Type B pancreatic cell (in vitro differentiated cells): ENCODE measurements at regions not wholly inside any gene's neighbourhood (a gene's known extent, or its start where the extent isn't known, plus 50 kb on each side); places are given as distances from the start of the nearest gene placed in this dataset.

Experiments used
- DNase-seq: peaks from one replicate; pipeline ENCODE4 v3.0.0; 2021; ENCODE audit warnings: mixed read lengths; ENCODE audit not compliant: unreplicated experiment; ENCODE audit errors: extremely low spot score
- H3K27ac Mint-ChIP-seq: 2 replicates; pipeline ENCODE4 v1.8.0; 2021; ENCODE audit warnings: mild to moderate bottlenecking, mixed read lengths
- H3K27me3 Mint-ChIP-seq: 2 replicates; pipeline ENCODE4 v1.8.0; 2021; ENCODE audit warnings: mixed read lengths
- H3K36me3 Mint-ChIP-seq: 2 replicates; pipeline ENCODE4 v1.8.0; 2021; ENCODE audit warnings: mixed read lengths
- H3K4me1 Mint-ChIP-seq: one replicate; pipeline ENCODE4 v1.8.0; 2021; ENCODE audit warnings: mixed read lengths; ENCODE audit not compliant: unreplicated experiment
- H3K4me3 Mint-ChIP-seq: 2 replicates; pipeline ENCODE4 v1.8.0; 2021; ENCODE audit warnings: mild to moderate bottlenecking, mixed read lengths
- H3K9me3 Mint-ChIP-seq: 2 replicates; pipeline ENCODE4 v1.8.0; 2021; ENCODE audit warnings: mixed read lengths
- TF ChIP-seq, protein P1 (sequence below): fragments of 200-600 bp; sonication (generic); conservative IDR thresholded peaks from 2 replicates; pipeline ENCODE4 v1.5.0; 2021; ENCODE audit warnings: antibody characterized with exemption, mild to moderate bottlenecking

DNA sequence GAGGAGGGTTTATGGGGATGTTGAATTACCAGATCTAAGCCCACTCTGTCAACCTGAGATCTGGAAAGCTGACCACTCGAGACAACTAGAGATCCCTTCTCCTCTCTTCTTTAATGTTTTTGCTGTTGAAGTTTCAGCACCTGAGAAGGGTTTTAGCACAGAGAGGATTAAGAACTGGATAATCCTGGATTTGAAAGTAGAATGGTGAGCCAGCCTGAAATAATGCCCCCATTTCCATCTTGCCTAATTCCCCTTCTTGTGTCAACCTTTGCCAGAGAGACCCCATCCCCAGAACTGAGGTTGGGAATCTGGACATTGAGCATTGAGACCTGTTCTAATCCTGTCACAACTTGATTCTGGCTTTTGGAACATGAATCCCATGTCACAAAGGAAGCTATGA lies 87.8 kb upstream of the RFLNA start:
- Mint-ChIP-seq H3K4me3 (no peak overlapping the region), H3K9me3 (peaks cover 7% of the 10 kb centered on the region)

DNA sequence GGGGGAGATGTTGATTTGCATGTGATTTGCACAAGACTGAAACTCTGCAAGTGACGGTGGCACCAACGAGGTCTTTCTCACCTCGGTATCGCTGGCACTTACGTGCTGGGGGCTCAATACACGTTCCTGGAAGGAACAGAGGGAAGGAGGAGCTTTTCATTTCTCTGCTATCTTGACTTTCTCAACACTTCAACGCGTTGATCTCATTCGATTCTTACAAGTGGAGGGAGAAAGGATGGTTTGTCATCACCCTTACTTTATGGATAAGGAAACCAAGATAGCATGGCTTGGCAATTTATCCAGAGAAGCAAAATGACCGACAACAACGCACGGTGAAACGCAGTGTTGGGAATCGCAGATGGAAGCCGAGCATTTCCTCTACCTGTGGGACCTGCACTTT lies 87.3 kb upstream of the RFLNA start:
- Mint-ChIP-seq H3K4me3 (no peak overlapping the region), H3K36me3 (peaks cover 3% of the 10 kb centered on the region), H3K27me3 (peaks cover 12% of the 10 kb centered on the region), H3K27ac (no peak overlapping the region), H3K4me1 (peaks cover 22% of the 10 kb centered on the region), H3K9me3 (peaks cover 7% of the 10 kb centered on the region)
- TF ChIP-seq, protein P1, sequence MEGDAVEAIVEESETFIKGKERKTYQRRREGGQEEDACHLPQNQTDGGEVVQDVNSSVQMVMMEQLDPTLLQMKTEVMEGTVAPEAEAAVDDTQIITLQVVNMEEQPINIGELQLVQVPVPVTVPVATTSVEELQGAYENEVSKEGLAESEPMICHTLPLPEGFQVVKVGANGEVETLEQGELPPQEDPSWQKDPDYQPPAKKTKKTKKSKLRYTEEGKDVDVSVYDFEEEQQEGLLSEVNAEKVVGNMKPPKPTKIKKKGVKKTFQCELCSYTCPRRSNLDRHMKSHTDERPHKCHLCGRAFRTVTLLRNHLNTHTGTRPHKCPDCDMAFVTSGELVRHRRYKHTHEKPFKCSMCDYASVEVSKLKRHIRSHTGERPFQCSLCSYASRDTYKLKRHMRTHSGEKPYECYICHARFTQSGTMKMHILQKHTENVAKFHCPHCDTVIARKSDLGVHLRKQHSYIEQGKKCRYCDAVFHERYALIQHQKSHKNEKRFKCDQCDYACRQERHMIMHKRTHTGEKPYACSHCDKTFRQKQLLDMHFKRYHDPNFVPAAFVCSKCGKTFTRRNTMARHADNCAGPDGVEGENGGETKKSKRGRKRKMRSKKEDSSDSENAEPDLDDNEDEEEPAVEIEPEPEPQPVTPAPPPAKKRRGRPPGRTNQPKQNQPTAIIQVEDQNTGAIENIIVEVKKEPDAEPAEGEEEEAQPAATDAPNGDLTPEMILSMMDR, result no peak
- no peak for DNase-seq

More for the DNA sequence above, 87.8 kb upstream of the RFLNA start:
- Mint-ChIP-seq H3K27ac (no peak overlapping the region), H3K36me3 (peaks cover 3% of the 10 kb centered on the region), H3K4me1 (peaks cover 22% of the 10 kb centered on the region), H3K27me3 (peaks cover 12% of the 10 kb centered on the region)
- TF ChIP-seq, protein P1, result no peak
- DNase-seq, result no peak

DNA sequence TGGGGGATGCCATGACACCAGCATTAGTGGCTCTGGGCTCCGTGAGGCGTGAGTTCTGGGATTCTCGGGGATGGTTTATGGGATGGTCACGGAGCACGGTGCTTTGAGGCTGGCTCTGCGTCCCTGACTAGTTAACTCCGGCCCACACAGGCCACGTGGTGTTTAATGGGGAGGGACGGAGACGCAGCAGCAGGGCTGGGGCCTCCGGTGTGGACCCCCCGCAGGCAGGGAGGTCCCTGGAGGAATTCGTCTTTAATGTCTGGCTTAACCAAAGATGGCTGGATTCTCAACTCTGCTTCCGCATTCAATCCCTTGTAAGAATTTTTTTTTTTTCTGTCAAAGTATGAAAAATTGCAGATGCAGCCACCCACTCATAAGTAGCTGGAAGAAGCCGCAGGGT lies 86.4 kb upstream of the RFLNA start:
- H3K4me3 Mint-ChIP-seq, result no peak overlapping the region
- TF ChIP-seq, protein P1, result no peak
- H3K9me3 Mint-ChIP-seq, result peaks cover 7% of the 10 kb centered on the region
- H3K4me1 Mint-ChIP-seq, result peaks cover 19% of the 10 kb centered on the region
- H3K27ac Mint-ChIP-seq, result no peak overlapping the region
- H3K36me3 Mint-ChIP-seq, result peaks cover 7% of the 10 kb centered on the region
- no peak for DNase-seq
- H3K27me3 Mint-ChIP-seq, result peaks cover 12% of the 10 kb centered on the region

DNA sequence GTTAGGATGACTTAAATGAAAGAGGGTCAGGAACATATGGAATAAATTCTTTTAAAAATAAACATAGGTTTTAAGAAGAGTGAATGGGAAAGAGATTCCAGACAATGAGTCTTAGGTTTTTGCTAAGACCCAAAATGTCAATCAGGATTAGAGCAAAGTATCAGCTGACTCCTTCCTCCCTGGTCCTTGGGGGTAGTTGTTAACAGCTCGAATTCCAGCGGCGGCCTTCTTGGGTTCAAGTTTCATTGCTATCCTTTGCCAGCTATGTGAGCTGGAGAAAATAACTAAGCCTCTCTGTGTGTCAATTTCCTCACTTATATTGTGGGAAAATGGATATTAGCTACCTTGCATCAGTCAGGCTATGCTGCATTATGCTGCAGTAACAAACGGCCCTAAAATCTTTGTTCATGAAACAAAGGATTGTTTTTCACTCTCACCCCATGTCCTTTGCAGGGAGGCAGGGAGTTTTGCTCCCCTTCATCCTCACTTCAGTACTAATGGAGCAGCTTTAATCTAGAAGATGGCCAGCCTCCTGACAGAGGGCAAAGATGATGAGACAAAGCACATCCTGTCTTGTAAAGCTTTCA lies 83.8 kb upstream of the RFLNA start:
- no peak overlapping the region for H3K4me3 Mint-ChIP-seq
- TF ChIP-seq, protein P1, result no peak
- no peak overlapping the region for H3K27ac Mint-ChIP-seq
- no peak for DNase-seq
- H3K27me3 Mint-ChIP-seq, result peaks cover 12% of the 10 kb centered on the region
- H3K9me3 Mint-ChIP-seq, result peaks cover 10% of the 10 kb centered on the region
- peaks cover 20% of the 10 kb centered on the region for H3K4me1 Mint-ChIP-seq
- peaks cover 10% of the 10 kb centered on the region for H3K36me3 Mint-ChIP-seq

DNA sequence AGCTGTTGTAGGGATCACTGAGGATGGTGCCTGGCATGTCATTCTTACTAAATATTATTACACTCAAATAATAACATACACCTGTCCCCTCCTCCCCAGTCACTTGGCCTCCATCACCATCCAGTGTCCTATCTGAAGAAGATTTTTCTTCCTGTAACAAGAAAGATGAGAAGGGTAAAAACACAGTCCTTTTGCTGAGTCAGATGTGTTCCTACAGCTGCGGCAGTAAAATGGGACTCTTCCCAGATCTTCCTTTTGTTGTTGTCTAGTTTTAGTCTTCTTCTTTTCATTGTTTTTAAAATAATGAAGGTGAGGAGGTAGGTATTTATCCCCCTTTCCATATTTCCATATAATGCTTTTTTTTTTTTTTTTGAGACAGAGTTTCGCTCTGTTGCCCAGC lies 83.1 kb upstream of the RFLNA start:
- Mint-ChIP-seq H3K4me1 (peaks cover 22% of the 10 kb centered on the region), H3K4me3 (no peak overlapping the region), H3K27ac (no peak overlapping the region), H3K9me3 (peaks cover 5% of the 10 kb centered on the region), H3K27me3 (peaks cover 9% of the 10 kb centered on the region), H3K36me3 (peaks cover 10% of the 10 kb centered on the region)
- DNase-seq, result no peak
- TF ChIP-seq, protein P1, result no peak
